GM10266 (cell line): ENCODE measurements at regions not wholly inside any gene's neighbourhood (a gene's known extent, or its start where the extent isn't known, plus 50 kb on each side); places are given as distances from the start of the nearest gene placed in this dataset.

ENCODE experiments used
- DNase-seq: peaks from one replicate; pipeline ENCODE4 v3.0.0; 2012; ENCODE audit errors: extremely low spot score
- TF ChIP-seq, protein P1 (sequence below): IDR thresholded peaks from 2 replicates; pipeline ENCODE4 v1.5.1; 2012; ENCODE audit warnings: mild to moderate bottlenecking, low read depth; ENCODE audit not compliant: control insufficient read depth, insufficient read depth; ENCODE audit errors: missing control alignments

- TF ChIP-seq, protein P1, sequence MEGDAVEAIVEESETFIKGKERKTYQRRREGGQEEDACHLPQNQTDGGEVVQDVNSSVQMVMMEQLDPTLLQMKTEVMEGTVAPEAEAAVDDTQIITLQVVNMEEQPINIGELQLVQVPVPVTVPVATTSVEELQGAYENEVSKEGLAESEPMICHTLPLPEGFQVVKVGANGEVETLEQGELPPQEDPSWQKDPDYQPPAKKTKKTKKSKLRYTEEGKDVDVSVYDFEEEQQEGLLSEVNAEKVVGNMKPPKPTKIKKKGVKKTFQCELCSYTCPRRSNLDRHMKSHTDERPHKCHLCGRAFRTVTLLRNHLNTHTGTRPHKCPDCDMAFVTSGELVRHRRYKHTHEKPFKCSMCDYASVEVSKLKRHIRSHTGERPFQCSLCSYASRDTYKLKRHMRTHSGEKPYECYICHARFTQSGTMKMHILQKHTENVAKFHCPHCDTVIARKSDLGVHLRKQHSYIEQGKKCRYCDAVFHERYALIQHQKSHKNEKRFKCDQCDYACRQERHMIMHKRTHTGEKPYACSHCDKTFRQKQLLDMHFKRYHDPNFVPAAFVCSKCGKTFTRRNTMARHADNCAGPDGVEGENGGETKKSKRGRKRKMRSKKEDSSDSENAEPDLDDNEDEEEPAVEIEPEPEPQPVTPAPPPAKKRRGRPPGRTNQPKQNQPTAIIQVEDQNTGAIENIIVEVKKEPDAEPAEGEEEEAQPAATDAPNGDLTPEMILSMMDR: no peak
- no peak for DNase-seq
These were observed 118.2 kb upstream of the CTNND2 start for GRCh38 chr5:12022444-12022843.

DNA sequence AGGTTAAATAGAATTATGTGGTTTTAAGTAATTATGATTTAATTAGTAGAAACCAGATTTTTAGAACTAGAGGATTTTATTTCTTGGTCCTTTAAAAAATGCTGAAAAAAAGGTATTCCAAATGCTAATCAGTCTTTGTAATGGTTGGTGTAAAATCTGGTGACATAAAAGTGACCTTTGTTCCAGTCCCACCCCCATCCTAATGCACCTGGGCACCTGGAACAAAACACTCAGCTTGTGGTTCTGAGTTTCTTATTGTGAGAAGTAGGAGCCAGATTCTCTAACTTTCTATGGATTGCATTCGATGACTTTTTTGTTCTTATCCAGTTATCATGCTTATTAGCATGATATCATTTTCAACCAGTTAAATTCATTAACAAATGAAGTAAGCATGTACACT, 115.1 kb upstream of the CTNND2 start:
- DNase-seq: no peak
- TF ChIP-seq, protein P1: no peak

GRCh38 chr5:12017007-12017406, 112.8 kb upstream of the CTNND2 start:
- DNase-seq: no peak
- TF ChIP-seq, protein P1: no peak

DNA sequence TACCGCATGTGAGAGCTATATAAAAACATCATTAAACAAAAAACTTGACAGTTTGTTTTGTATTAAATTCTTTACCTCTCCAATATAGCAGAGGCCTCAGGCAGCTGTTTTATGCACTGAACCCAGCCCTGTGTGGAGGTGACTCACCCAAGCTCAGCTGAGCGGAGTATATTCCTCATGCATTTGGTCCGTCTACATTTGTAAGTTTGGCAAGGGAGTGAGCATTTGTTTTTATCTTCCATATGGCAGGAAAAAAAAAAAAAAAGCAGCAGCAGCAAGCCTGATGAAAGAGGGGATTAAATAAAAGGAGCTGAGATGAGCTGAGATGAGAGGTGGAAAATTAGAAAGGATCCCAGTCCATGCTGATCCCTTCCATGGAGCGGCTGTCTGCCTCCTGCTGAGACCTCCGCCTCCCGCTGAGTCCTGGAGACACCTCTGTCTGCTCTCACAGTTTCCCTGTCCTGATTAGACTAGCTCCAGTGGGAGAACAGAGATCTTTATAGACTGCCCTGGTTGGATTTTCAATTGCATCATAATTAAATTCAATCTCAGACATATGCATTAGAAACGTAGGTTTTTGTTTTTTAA, 112.0 kb upstream of the CTNND2 start:
- no peak for DNase-seq
- TF ChIP-seq, protein P1: no peak

DNA sequence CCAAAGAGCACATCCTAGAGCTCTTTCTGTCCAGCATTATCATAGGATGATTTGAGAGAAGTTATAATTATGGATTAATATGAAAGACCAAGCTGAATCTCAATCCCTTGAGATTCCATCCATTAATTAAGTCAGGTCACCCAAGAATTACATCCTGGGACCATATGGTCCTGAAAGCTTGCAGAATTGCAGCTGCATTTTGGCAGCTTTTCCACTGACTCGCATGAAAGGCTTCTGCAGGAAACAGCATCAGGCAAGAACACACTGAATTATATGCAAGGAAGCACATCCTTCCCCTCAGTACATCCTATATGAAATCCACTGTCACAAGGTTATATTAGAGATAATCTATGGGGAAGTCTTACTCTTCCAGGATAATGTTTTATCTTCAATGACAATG, 109.1 kb upstream of the CTNND2 start:
- TF ChIP-seq, protein P1: no peak
- DNase-seq: no peak

DNA sequence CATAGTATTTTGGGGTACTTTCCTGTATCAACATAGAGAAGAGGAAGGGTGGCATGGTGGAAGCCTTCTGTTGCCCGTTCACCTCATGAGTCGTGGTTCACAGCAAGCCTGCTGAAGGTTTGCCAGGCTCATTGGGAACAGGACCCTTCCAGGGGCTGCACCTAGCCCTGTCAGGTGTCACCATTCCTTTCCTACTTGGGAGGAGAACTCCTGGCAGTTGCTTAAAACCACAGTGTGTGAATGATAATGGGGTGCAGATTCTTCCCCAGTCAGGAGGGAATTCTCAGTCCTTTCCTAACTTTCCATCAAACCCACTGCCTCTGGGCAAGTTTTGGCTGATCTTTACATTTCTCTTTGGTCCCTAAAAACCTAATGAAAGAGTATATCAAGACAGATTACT, 99.4 kb upstream of the CTNND2 start:
- DNase-seq: no peak
- TF ChIP-seq, protein P1: no peak

GRCh38 chr5:11998397-11998796, 94.2 kb upstream of the CTNND2 start:
- no peak for DNase-seq
- TF ChIP-seq, protein P1: no peak
